RWPE2 (cell line): ENCODE measurements at regions not wholly inside any gene's neighbourhood (a gene's known extent, or its start where the extent isn't known, plus 50 kb on each side); places are given as distances from the start of the nearest gene placed in this dataset.
"Not testable (repeated sequence)": the region's sequence is repeated elsewhere in the genome, so short reads cannot be mapped to it uniquely, and the experiment has no call there.

Experiments used
- ATAC-seq: fragments of 200-7000 bp; cut with Tn5 transposase; 3 replicates; pipeline ENCODE4 v1.9.1; 2021; ENCODE audit warnings: low read depth
- DNase-seq: peaks from one replicate; pipeline ENCODE4 v3.0.0-alpha.2; 2020; ENCODE audit warnings: low spot score
- H3K27ac ChIP-seq: fragments of 450-650 bp; 2 replicates; pipeline ENCODE4 v1.5.1; 2017; ENCODE audit warnings: mild to moderate bottlenecking; ENCODE audit not compliant: poor library complexity, severe bottlenecking
- H3K27me3 ChIP-seq: fragments of 250-450 bp; sonication (Bioruptor Pico); 2 replicates; pipeline ENCODE4 v1.5.1; 2021; ENCODE audit warnings: mild to moderate bottlenecking, moderate library complexity; ENCODE audit not compliant: insufficient read depth, poor library complexity, severe bottlenecking
- H3K36me3 ChIP-seq: fragments of 250-450 bp; sonication (Bioruptor Pico); 2 replicates; pipeline ENCODE4 v1.5.1; 2020; ENCODE audit warnings: low read depth, mild to moderate bottlenecking, moderate library complexity
- H3K4me1 ChIP-seq: fragments of 250-450 bp; sonication (Bioruptor Pico); 2 replicates; pipeline ENCODE4 v1.5.1; 2021; ENCODE audit warnings: mild to moderate bottlenecking, moderate library complexity; ENCODE audit not compliant: insufficient read depth, poor library complexity, severe bottlenecking
- H3K4me3 ChIP-seq: fragments of 250-450 bp; sonication (Bioruptor Pico); 2 replicates; pipeline ENCODE4 v1.5.1; 2021; ENCODE audit warnings: mild to moderate bottlenecking, moderate library complexity; ENCODE audit not compliant: severe bottlenecking
- H3K9me3 ChIP-seq: fragments of 250-450 bp; sonication (Bioruptor Pico); 2 replicates; pipeline ENCODE4 v1.5.1; 2021; ENCODE audit warnings: mild to moderate bottlenecking, moderate library complexity; ENCODE audit not compliant: severe bottlenecking
- TF ChIP-seq, protein P1 (sequence below): fragments of 450-650 bp; IDR thresholded peaks from one replicate; pipeline ENCODE4 v1.5.1; 2017; ENCODE audit warnings: mild to moderate bottlenecking, moderate library complexity; ENCODE audit not compliant: poor library complexity, severe bottlenecking

DNA sequence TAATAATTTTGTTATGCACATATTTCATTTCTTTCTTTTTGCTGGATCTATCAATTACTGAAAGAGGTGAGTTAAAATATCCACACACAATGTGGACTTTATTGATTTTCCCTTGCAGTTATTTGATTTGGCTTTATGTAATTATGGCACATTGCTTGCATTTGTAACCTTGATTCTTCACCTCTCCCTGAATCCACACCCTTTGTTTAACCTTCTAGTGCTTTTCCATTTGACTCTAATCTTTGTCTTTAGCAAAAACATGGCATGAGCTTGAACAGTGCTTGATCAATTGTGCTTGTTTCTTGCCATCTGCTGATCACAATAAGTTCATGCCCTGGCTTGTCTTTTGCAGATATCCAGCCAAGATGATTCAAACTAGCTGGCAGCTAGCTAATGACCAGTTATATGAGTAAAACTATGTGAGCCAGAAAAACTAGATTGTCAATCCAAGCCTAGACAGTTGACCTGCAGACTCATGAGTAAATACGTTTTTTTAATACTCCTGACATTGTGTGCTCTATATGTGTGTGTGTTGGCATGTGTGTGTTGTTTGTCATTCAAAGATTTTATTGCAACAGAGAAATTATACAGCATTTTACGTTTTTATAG lies 899.2 kb downstream of the NCAM2 start:
- no peaks in the 10 kb centered on the region for H3K27me3 ChIP-seq
- no peaks in the 10 kb centered on the region for H3K36me3 ChIP-seq
- no peak for DNase-seq
- ATAC-seq: peak; percentile 92
- H3K9me3 ChIP-seq: no peaks in the 10 kb centered on the region
- no peak overlapping the region for H3K27ac ChIP-seq
- TF ChIP-seq, protein P1, sequence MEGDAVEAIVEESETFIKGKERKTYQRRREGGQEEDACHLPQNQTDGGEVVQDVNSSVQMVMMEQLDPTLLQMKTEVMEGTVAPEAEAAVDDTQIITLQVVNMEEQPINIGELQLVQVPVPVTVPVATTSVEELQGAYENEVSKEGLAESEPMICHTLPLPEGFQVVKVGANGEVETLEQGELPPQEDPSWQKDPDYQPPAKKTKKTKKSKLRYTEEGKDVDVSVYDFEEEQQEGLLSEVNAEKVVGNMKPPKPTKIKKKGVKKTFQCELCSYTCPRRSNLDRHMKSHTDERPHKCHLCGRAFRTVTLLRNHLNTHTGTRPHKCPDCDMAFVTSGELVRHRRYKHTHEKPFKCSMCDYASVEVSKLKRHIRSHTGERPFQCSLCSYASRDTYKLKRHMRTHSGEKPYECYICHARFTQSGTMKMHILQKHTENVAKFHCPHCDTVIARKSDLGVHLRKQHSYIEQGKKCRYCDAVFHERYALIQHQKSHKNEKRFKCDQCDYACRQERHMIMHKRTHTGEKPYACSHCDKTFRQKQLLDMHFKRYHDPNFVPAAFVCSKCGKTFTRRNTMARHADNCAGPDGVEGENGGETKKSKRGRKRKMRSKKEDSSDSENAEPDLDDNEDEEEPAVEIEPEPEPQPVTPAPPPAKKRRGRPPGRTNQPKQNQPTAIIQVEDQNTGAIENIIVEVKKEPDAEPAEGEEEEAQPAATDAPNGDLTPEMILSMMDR: no peak
- H3K4me3 ChIP-seq: no peak overlapping the region
- H3K4me1 ChIP-seq: peaks cover 10% of the 10 kb centered on the region

DNA sequence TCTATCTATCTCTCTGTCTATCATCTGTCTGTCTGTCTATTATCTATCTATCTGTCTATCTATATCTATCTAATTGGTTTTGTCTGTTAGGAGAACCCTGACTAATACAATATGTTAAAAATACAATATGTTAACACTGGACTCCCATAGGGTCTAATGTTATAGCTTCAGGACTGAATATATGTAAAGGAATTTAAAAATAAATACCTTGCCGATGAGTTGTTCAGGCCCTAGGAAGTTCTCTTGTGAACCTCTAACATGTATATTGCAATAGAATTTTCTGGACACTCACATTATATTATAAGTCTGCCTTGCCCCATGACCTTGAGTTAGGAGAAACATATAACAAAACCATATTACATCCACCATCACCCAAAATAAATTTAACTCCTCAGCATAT lies 900.6 kb downstream of the NCAM2 start:
- TF ChIP-seq, protein P1: no peak
- Histone ChIP-seq H3K9me3 (no peaks in the 10 kb centered on the region), H3K4me3 (no peak overlapping the region), H3K36me3 (no peaks in the 10 kb centered on the region), H3K27me3 (no peaks in the 10 kb centered on the region), H3K4me1 (peaks cover 10% of the 10 kb centered on the region), H3K27ac (no peak overlapping the region)
- peak; percentile 51; the same call in 2 of the 3 replicates for ATAC-seq
- no peak for DNase-seq

DNA sequence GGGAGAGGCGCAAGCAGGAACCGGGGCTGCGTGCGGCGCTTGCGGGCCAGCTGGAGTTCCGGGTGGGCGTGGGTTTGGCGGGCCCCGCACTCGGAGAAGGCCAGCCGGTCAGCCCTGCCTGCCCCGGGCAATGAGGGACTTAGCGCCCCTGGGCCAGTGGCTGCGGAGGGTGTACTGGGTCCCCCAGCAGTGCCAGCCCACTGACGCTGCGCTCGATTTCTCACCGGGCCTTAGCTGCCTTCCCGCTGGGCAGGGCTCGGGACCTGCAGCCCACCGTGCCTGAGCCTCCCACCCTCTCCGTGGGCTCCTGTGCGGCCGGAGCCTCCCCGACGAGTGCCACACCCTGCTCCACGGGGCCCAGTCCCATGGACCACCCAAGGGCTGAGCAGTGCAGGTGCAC lies 904.2 kb downstream of the NCAM2 start:
- H3K4me3 ChIP-seq, H3K36me3 ChIP-seq, H3K9me3 ChIP-seq, DNase-seq, H3K27me3 ChIP-seq, H3K27ac ChIP-seq, ATAC-seq, H3K4me1 ChIP-seq: not testable (repeated sequence)

DNA sequence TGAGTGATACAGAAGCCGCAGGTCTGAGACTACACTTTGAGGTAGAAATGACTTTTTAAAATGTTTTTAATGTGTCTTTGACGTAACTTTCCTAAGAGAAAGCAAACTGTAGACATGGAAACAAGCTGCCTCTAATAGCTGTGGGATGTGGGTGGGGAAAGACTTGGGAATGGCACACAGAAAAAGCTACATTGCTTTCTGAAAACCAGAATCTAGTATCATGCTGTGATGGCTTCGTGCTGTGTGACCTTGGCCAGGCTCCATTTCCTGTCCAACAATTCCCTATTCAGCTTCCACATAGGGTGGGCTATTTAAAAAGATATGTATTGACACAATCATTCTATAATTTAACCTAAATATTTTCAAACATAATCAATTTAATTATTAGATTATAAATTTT lies 909.1 kb downstream of the NCAM2 start:
- H3K27ac ChIP-seq: no peak overlapping the region
- H3K27me3 ChIP-seq: no peaks in the 10 kb centered on the region
- DNase-seq (no peak), ATAC-seq (no peak)
- H3K4me1 ChIP-seq: no peaks in the 10 kb centered on the region
- no peak overlapping the region for H3K4me3 ChIP-seq
- H3K36me3 ChIP-seq: no peaks in the 10 kb centered on the region
- TF ChIP-seq, protein P1: no peak
- no peaks in the 10 kb centered on the region for H3K9me3 ChIP-seq

DNA sequence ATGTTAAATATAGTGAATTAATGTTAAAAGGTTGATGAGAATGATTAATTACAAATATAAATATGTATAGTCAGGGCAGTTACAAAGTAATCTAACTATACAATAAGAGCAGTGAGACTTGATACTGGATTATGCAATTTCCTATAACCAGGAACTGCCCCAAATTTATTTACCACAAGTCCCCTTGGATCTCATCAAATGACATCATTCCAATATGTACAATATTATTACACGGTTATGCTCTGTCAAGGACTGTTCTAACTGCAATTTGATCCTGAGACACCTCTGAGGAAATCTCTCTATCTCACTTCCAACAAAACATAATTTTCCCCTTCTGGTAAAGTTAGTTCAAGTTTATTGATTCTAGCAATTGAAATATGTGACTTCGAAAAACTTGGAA lies 917.6 kb downstream of the NCAM2 start:
- Histone ChIP-seq H3K4me3 (no peak overlapping the region), H3K36me3 (no peaks in the 10 kb centered on the region), H3K27me3 (no peaks in the 10 kb centered on the region), H3K27ac (no peak overlapping the region), H3K9me3 (no peaks in the 10 kb centered on the region), H3K4me1 (no peaks in the 10 kb centered on the region)
- TF ChIP-seq, protein P1: no peak
- DNase-seq (no peak), ATAC-seq (no peak)
